BE2C (cell line): ENCODE measurements at regions not wholly inside any gene's neighbourhood (a gene's known extent, or its start where the extent isn't known, plus 50 kb on each side); places are given as distances from the start of the nearest gene placed in this dataset.

Source experiments
- DNase-seq: peaks from one replicate; pipeline ENCODE4 v3.0.0-alpha.2; 2020
- H3K27me3 ChIP-seq: fragments of 250-450 bp; sonication (Bioruptor Pico); 2 replicates; pipeline ENCODE4 v1.5.1; 2020; ENCODE audit warnings: mild to moderate bottlenecking
- H3K36me3 ChIP-seq: fragments of 250-450 bp; sonication (Bioruptor Pico); 2 replicates; pipeline ENCODE4 v1.5.1; 2020; ENCODE audit warnings: mild to moderate bottlenecking
- H3K4me1 ChIP-seq: fragments of 250-450 bp; sonication (Bioruptor Pico); 2 replicates; pipeline ENCODE4 v1.5.1; 2020
- H3K4me3 ChIP-seq: 2 replicates; pipeline ENCODE4 v1.5.1; 2011; ENCODE audit warnings: low read depth, low read length
- H3K9me3 ChIP-seq: fragments of 250-450 bp; sonication (Bioruptor Pico); 2 replicates; pipeline ENCODE4 v1.5.1; 2020
- TF ChIP-seq, protein P1 (sequence below): IDR thresholded peaks from 2 replicates; pipeline ENCODE4 v1.5.1; 2012; ENCODE audit warnings: mild to moderate bottlenecking, low read depth, low read length

DNA sequence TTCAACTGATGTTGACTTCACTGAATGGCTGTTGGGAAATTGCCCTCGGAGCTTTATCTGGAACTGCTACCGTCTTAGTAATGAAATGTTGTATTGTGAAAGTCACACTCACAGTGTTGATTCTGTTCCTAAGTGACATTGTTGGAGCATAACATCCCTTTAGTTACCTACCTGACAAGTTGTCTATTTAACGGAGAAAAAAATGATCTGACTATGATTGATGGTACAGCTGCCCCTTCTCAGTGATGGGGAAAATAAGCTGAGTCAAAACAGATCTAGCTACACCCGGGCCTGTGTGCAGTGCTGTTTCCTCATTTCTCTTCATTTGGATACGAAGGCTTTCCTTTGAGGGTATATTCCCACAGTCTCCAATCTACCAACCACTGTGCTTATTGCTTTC, 472.3 kb upstream of the BRINP3 start:
- no peaks in the 10 kb centered on the region for H3K36me3 ChIP-seq
- DNase-seq: no peak
- TF ChIP-seq, protein P1, sequence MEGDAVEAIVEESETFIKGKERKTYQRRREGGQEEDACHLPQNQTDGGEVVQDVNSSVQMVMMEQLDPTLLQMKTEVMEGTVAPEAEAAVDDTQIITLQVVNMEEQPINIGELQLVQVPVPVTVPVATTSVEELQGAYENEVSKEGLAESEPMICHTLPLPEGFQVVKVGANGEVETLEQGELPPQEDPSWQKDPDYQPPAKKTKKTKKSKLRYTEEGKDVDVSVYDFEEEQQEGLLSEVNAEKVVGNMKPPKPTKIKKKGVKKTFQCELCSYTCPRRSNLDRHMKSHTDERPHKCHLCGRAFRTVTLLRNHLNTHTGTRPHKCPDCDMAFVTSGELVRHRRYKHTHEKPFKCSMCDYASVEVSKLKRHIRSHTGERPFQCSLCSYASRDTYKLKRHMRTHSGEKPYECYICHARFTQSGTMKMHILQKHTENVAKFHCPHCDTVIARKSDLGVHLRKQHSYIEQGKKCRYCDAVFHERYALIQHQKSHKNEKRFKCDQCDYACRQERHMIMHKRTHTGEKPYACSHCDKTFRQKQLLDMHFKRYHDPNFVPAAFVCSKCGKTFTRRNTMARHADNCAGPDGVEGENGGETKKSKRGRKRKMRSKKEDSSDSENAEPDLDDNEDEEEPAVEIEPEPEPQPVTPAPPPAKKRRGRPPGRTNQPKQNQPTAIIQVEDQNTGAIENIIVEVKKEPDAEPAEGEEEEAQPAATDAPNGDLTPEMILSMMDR: no peak
- H3K4me3 ChIP-seq: no peak overlapping the region
- H3K4me1 ChIP-seq: no peaks in the 10 kb centered on the region
- no peaks in the 10 kb centered on the region for H3K27me3 ChIP-seq
- no peaks in the 10 kb centered on the region for H3K9me3 ChIP-seq

DNA sequence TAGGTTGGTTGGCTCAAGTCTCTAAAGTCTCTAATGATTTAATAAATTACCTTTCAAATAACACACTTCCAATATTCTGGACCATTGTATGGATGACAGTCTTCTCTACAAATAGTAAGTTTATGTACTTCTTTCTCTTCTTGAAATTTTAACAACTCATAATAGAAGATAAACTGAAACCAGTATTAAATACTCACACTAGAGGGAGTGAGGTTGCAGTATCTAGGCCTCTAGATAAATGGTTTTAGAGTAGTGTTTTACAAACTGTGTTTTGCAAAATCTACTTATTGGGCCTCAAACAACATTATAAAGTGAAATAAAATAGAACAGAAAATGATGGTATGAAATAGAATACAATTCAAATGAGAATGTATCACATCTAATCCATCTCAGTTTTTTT, 479.9 kb upstream of the BRINP3 start:
- Histone ChIP-seq H3K27me3 (no peaks in the 10 kb centered on the region), H3K36me3 (no peaks in the 10 kb centered on the region), H3K4me1 (no peaks in the 10 kb centered on the region), H3K9me3 (no peaks in the 10 kb centered on the region), H3K4me3 (no peak overlapping the region)
- TF ChIP-seq, protein P1: peak; percentile 28; the same call in 1 of the 2 replicates
- no peak for DNase-seq

DNA sequence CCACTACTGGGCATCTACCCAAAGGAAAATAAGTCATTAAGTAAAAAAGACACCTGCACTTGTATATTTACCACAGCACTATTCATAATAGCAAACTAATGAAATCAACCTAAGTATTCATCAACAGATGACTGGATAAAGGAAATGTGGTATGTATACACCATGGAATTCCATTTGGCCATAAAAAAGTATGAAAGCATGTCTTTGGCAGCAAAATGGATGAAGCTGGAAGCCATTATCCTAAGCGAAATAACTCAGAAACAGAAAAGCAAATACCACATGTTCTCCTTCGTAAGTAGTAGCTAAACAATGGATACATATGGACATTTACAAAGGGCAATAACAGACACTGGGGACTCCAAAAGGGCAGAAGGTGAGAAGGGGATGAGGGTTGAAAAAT, 485.7 kb upstream of the BRINP3 start:
- H3K27me3 ChIP-seq: no peaks in the 10 kb centered on the region
- TF ChIP-seq, protein P1: no peak
- H3K4me1 ChIP-seq: peaks cover 2% of the 10 kb centered on the region; the same call in 1 of the 2 replicates
- no peaks in the 10 kb centered on the region for H3K9me3 ChIP-seq
- DNase-seq: no peak
- H3K4me3 ChIP-seq: no peak overlapping the region
- no peaks in the 10 kb centered on the region for H3K36me3 ChIP-seq

DNA sequence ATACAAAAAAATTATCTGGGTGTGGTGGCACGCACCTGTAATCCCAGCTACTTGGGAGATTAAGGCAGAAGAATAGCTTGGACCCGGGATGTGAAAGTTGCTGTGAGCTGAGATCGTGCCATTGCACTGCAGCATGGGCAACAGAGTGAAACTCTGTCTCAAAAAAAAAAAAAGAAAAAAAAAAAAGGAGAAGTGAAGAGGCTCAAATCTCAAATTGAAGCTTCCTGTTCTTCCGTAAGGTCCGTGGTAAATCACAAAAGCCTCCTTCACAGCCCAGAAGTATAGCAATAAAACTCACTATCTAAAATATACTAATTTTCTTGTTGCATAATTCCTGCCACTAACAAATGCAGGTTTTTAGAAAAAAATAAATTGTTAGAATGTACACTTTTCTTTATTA, 498.2 kb upstream of the BRINP3 start:
- no peak overlapping the region for H3K4me3 ChIP-seq
- DNase-seq: no peak
- TF ChIP-seq, protein P1: no peak
- no peaks in the 10 kb centered on the region for H3K4me1 ChIP-seq
- H3K36me3 ChIP-seq: no peaks in the 10 kb centered on the region
- no peaks in the 10 kb centered on the region for H3K9me3 ChIP-seq
- no peaks in the 10 kb centered on the region for H3K27me3 ChIP-seq

DNA sequence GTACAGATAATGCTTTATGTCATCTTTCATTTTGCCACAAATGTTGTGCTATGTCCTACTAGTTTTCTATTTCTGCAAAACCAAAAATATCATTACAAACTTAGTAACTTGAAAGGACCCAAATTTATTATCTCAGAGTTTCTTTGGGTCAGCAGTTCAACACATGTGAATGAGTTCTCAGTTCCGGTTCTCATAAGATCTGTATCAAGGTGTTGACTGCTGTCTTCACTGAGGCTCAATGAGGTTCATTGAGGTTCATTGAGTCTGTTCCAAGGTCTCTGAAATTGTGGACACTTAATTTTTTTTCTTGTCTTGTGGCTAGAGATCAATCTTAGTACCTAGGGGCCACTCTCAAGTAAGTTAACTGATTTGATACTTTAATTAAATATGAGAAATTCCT, 525.1 kb upstream of the BRINP3 start:
- TF ChIP-seq, protein P1: no peak
- Histone ChIP-seq H3K36me3 (no peaks in the 10 kb centered on the region), H3K27me3 (no peaks in the 10 kb centered on the region), H3K9me3 (no peaks in the 10 kb centered on the region), H3K4me3 (no peak overlapping the region), H3K4me1 (no peaks in the 10 kb centered on the region)
- no peak for DNase-seq

DNA sequence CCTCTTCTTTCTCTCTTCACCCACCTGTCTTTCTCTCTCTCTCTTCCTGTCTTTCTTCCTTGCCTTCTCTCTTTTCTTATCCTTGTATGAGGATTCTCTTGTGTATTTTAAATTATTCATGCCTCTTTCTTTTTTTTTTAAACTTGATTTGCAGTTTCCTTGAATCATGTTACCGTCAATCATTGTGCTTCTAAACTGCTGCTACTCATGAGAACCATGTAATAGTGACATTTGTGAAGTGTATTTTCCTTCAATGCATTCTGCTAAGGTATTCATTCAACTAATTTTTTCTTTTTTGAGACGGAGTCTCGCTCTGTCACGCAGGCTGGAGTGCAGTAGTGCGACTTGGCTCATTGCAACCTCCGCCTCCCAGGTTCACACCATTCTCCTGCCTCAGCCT, 539.1 kb upstream of the BRINP3 start:
- TF ChIP-seq, protein P1: no peak
- Histone ChIP-seq H3K36me3 (no peaks in the 10 kb centered on the region), H3K9me3 (no peaks in the 10 kb centered on the region), H3K4me1 (peaks cover 3% of the 10 kb centered on the region), H3K4me3 (no peak overlapping the region), H3K27me3 (no peaks in the 10 kb centered on the region)
- DNase-seq: no peak
